GM23338 (cell line): ENCODE measurements at regions not wholly inside any gene's neighbourhood (a gene's known extent, or its start where the extent isn't known, plus 50 kb on each side); places are given as distances from the start of the nearest gene placed in this dataset.

ENCODE experiments used
- ATAC-seq: fragments of 200-7000 bp; cut with Tn5 transposase; 3 replicates; pipeline ENCODE4 v1.9.1; 2020
- DNase-seq: peaks from one replicate; pipeline ENCODE4 v3.0.0-alpha.2; 2015; ENCODE audit warnings: low spot score
- H2AFZ ChIP-seq: fragments of 200-600 bp; sonication (generic); 2 replicates; pipeline ENCODE4 v1.8.0; 2016; ENCODE audit warnings: antibody characterized with exemption, mild to moderate bottlenecking, moderate library complexity
- H3F3A ChIP-seq: fragments of 200-600 bp; sonication (generic); replicated peaks from 2 replicates; pipeline ENCODE4 v1.8.0; 2017; ENCODE audit warnings: antibody characterized with exemption, mixed run types, low read depth
- H3K27ac ChIP-seq: fragments of 200-600 bp; sonication (generic); 2 replicates; pipeline ENCODE4 v1.6.1; 2016; ENCODE audit warnings: low read depth
- H3K27me3 ChIP-seq: fragments of 200-600 bp; sonication (generic); 2 replicates; pipeline ENCODE4 v1.8.0; 2016; ENCODE audit warnings: mild to moderate bottlenecking, mixed run types, moderate library complexity; ENCODE audit not compliant: insufficient read depth
- H3K36me3 ChIP-seq: fragments of 200-600 bp; sonication (generic); 2 replicates; pipeline ENCODE4 v1.8.0; 2016; ENCODE audit warnings: mild to moderate bottlenecking; ENCODE audit not compliant: insufficient read depth
- H3K4me1 ChIP-seq: fragments of 200-600 bp; sonication (generic); 2 replicates; pipeline ENCODE4 v1.8.0; 2016; ENCODE audit warnings: mild to moderate bottlenecking, moderate library complexity; ENCODE audit not compliant: insufficient read depth
- H3K4me2 ChIP-seq: fragments of 200-600 bp; sonication (generic); 2 replicates; pipeline ENCODE4 v1.7.1; 2017; ENCODE audit warnings: mixed run types
- H3K4me3 ChIP-seq: fragments of 200-600 bp; sonication (generic); 2 replicates; pipeline ENCODE4 v1.6.1; 2016; ENCODE audit warnings: mixed run types
- H3K79me2 ChIP-seq: fragments of 200-600 bp; sonication (generic); replicated peaks from 2 replicates; pipeline ENCODE4 v1.8.0; 2017; ENCODE audit warnings: mild to moderate bottlenecking; ENCODE audit not compliant: insufficient read depth
- H3K9me2 ChIP-seq: fragments of 200-600 bp; sonication (generic); 2 replicates; pipeline ENCODE4 v1.8.0; 2017; ENCODE audit not compliant: insufficient read depth
- H4K20me1 ChIP-seq: fragments of 200-600 bp; sonication (generic); replicated peaks from 2 replicates; pipeline ENCODE4 v1.8.0; 2017; ENCODE audit warnings: mild to moderate bottlenecking; ENCODE audit not compliant: insufficient read depth
- H3K27ac Mint-ChIP-seq: 2 replicates; pipeline ENCODE4 v1.8.0; 2020; ENCODE audit warnings: inconsistent platforms, mild to moderate bottlenecking, moderate library complexity, mixed read lengths
- H3K27me3 Mint-ChIP-seq: 3 replicates; pipeline ENCODE4 v1.8.0; 2022; ENCODE audit warnings: low read depth, mild to moderate bottlenecking, moderate library complexity, mixed read lengths, inconsistent platforms; ENCODE audit not compliant: insufficient read depth, poor library complexity
- H3K36me3 Mint-ChIP-seq: 3 replicates; pipeline ENCODE4 v1.8.0; 2021; ENCODE audit warnings: low read depth, mild to moderate bottlenecking, inconsistent platforms, moderate library complexity, mixed read lengths
- H3K4me1 Mint-ChIP-seq: 3 replicates; pipeline ENCODE4 v1.8.0; 2020; ENCODE audit warnings: mild to moderate bottlenecking, inconsistent platforms, mixed read lengths
- H3K4me3 Mint-ChIP-seq: 3 replicates; pipeline ENCODE4 v1.8.0; 2021; ENCODE audit warnings: moderate library complexity, mild to moderate bottlenecking, inconsistent platforms, mixed read lengths
- H3K9me3 Mint-ChIP-seq: 3 replicates; pipeline ENCODE4 v1.8.0; 2020; ENCODE audit warnings: moderate library complexity, mild to moderate bottlenecking, inconsistent platforms, mixed read lengths
- CREB1 ChIP-seq: fragments of 250-450 bp; sonication (Bioruptor Pico); IDR thresholded peaks from 2 replicates; pipeline ENCODE4 v1.5.0; 2020; ENCODE audit warnings: low read depth, mild to moderate bottlenecking, moderate library complexity
- EZH2 ChIP-seq: fragments of 200-600 bp; sonication (generic); IDR thresholded peaks from one replicate; pipeline ENCODE4 v1.8.0; 2017; ENCODE audit warnings: antibody characterized with exemption, mild to moderate bottlenecking, low read depth; ENCODE audit not compliant: unreplicated experiment
- EZH2phosphoT487 ChIP-seq: fragments of 200-600 bp; sonication (generic); IDR thresholded peaks from one replicate; pipeline ENCODE4 v1.8.1; 2018; ENCODE audit warnings: antibody characterized with exemption; ENCODE audit not compliant: unreplicated experiment
- JUNB ChIP-seq: IDR thresholded peaks from one replicate; pipeline ENCODE4 v1.6.1; 2016; ENCODE audit warnings: antibody characterized with exemption; ENCODE audit not compliant: unreplicated experiment
- ZNF114 ChIP-seq: fragments of 250-450 bp; sonication (Bioruptor Pico); IDR thresholded peaks from 2 replicates; pipeline ENCODE4 v1.5.0; 2020; ENCODE audit warnings: mild to moderate bottlenecking, moderate library complexity
- ZNF462 ChIP-seq: fragments of 250-450 bp; sonication (Bioruptor Pico); IDR thresholded peaks from 2 replicates; pipeline ENCODE4 v1.5.0; 2020; ENCODE audit warnings: mild to moderate bottlenecking, moderate library complexity
- TF ChIP-seq, protein P1 (sequence below): IDR thresholded peaks from 2 replicates; pipeline ENCODE4 v1.6.1; 2016; ENCODE audit warnings: antibody characterized with exemption
- TF ChIP-seq, protein P2 (sequence below), 2 experiments: fragments of 200-600 bp in 1 of 2; sonication (generic) in 1 of 2; conservative IDR thresholded peaks; 2 replicates each; pipeline versions ENCODE4 v1.5.1 to v1.6.1; 2016 to 2017; ENCODE audit warnings: antibody characterized with exemption in 2 of 2, low read depth in 2 of 2, mild to moderate bottlenecking in 2 of 2, moderate library complexity in 1 of 2
- TF ChIP-seq, protein P3 (sequence below): IDR thresholded peaks from one replicate; pipeline ENCODE4 v1.6.1; 2018; ENCODE audit warnings: antibody characterized with exemption; ENCODE audit not compliant: unreplicated experiment

DNA sequence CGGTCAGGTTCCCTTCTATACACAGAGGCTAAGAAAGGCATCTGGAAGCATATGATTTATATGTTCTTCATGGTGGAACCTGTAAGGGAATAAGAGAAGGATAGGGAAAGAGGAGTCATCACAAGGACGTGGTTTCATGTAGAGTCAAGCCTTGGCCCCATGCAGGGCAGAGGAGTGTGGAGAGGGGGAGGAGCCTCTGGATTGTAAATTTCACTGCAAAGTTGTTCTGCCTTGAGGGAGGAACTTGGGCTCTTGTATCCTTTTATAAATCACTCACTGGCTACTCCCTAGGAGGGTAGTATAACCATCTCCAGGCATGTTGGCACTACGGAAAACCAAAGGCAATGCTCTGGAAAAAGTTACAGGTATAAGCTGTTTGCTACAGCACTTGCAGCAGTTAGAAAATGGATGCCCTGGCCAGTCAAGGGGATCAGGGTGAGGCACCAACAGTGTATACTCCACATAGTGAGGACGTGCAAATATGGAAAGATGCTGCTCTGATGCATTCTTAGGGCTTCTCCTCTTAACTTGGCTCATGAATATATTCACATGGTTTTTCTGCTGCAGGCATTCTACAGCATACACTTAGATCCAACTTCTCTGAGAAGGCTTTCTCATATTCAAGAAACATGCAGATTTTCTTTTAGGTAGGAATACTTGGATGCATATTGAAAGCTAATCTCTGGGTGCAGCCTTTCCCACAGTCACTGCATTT is 60.3 kb upstream of the ZNF81 start:
- TF ChIP-seq ZNF114 (CRISPR knock-in tag) (no peak), EZH2phosphoT487 (no peak), CREB1 (no peak)
- TF ChIP-seq, protein P1, sequence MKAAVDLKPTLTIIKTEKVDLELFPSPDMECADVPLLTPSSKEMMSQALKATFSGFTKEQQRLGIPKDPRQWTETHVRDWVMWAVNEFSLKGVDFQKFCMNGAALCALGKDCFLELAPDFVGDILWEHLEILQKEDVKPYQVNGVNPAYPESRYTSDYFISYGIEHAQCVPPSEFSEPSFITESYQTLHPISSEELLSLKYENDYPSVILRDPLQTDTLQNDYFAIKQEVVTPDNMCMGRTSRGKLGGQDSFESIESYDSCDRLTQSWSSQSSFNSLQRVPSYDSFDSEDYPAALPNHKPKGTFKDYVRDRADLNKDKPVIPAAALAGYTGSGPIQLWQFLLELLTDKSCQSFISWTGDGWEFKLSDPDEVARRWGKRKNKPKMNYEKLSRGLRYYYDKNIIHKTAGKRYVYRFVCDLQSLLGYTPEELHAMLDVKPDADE, result no peak
- Histone ChIP-seq H3K79me2 (no peaks in the 10 kb centered on the region), H3K4me1 (no peaks in the 10 kb centered on the region), H3F3A (no peaks in the 10 kb centered on the region), H3K4me3 (no peak overlapping the region), H3K36me3 (no peaks in the 10 kb centered on the region), H3K27ac (no peak overlapping the region), H4K20me1 (no peaks in the 10 kb centered on the region), H3K4me2 (no peak overlapping the region), H3K27me3 (no peaks in the 10 kb centered on the region), H2AFZ (no peak overlapping the region), H3K9me2 (no peaks in the 10 kb centered on the region)
- Mint-ChIP-seq H3K36me3 (peaks cover 6% of the 10 kb centered on the region; the same call in 1 of the 3 replicates), H3K9me3 (peaks cover 22% of the 10 kb centered on the region), H3K4me3 (no peak overlapping the region), H3K27me3 (no peaks in the 10 kb centered on the region), H3K27ac (no peak overlapping the region), H3K4me1 (no peaks in the 10 kb centered on the region)
- DNase-seq, result no peak
- no peak for ATAC-seq

DNA sequence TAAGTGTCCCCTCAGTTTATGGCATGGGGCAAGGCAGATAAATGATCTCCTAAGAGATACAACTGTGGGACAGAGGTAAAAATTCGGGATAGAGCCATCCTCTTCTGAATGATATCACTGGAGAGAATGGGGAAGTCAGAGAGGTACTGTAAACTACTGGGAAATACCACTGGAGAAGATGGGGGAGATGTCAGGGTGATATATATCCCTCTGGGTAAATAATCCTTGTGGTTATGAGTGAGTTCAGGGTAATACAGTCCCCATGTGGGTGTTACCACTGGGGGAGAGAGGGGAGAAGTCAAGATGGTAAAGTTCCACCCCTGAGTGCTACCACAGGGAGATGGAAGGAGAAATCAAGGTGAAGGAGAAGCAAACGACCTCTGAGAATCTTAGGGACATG is 63.9 kb upstream of the ZNF81 start:
- Mint-ChIP-seq H3K4me1 (no peaks in the 10 kb centered on the region), H3K27ac (no peak overlapping the region), H3K27me3 (no peaks in the 10 kb centered on the region), H3K36me3 (no peaks in the 10 kb centered on the region; the same call in 2 of the 3 replicates), H3K9me3 (peaks cover 11% of the 10 kb centered on the region), H3K4me3 (no peak overlapping the region)
- Histone ChIP-seq H3K9me2 (no peaks in the 10 kb centered on the region), H3K4me1 (no peaks in the 10 kb centered on the region), H3K36me3 (no peaks in the 10 kb centered on the region), H3K4me3 (no peak overlapping the region), H3F3A (no peaks in the 10 kb centered on the region), H3K79me2 (no peaks in the 10 kb centered on the region), H3K4me2 (no peak overlapping the region), H3K27ac (no peak overlapping the region), H4K20me1 (no peaks in the 10 kb centered on the region), H2AFZ (no peak overlapping the region), H3K27me3 (no peaks in the 10 kb centered on the region)
- DNase-seq (no peak), ATAC-seq (no peak)
- TF ChIP-seq JUNB (no peak), ZNF462 (CRISPR knock-in tag) (no peak), EZH2phosphoT487 (no peak), EZH2 (no peak)
- TF ChIP-seq, protein P2, sequence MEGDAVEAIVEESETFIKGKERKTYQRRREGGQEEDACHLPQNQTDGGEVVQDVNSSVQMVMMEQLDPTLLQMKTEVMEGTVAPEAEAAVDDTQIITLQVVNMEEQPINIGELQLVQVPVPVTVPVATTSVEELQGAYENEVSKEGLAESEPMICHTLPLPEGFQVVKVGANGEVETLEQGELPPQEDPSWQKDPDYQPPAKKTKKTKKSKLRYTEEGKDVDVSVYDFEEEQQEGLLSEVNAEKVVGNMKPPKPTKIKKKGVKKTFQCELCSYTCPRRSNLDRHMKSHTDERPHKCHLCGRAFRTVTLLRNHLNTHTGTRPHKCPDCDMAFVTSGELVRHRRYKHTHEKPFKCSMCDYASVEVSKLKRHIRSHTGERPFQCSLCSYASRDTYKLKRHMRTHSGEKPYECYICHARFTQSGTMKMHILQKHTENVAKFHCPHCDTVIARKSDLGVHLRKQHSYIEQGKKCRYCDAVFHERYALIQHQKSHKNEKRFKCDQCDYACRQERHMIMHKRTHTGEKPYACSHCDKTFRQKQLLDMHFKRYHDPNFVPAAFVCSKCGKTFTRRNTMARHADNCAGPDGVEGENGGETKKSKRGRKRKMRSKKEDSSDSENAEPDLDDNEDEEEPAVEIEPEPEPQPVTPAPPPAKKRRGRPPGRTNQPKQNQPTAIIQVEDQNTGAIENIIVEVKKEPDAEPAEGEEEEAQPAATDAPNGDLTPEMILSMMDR (conservative IDR thresholded peaks at IDR 0.05; ENCODE audit: low read depth in 2 of 2), result no peak
- TF ChIP-seq, protein P3, sequence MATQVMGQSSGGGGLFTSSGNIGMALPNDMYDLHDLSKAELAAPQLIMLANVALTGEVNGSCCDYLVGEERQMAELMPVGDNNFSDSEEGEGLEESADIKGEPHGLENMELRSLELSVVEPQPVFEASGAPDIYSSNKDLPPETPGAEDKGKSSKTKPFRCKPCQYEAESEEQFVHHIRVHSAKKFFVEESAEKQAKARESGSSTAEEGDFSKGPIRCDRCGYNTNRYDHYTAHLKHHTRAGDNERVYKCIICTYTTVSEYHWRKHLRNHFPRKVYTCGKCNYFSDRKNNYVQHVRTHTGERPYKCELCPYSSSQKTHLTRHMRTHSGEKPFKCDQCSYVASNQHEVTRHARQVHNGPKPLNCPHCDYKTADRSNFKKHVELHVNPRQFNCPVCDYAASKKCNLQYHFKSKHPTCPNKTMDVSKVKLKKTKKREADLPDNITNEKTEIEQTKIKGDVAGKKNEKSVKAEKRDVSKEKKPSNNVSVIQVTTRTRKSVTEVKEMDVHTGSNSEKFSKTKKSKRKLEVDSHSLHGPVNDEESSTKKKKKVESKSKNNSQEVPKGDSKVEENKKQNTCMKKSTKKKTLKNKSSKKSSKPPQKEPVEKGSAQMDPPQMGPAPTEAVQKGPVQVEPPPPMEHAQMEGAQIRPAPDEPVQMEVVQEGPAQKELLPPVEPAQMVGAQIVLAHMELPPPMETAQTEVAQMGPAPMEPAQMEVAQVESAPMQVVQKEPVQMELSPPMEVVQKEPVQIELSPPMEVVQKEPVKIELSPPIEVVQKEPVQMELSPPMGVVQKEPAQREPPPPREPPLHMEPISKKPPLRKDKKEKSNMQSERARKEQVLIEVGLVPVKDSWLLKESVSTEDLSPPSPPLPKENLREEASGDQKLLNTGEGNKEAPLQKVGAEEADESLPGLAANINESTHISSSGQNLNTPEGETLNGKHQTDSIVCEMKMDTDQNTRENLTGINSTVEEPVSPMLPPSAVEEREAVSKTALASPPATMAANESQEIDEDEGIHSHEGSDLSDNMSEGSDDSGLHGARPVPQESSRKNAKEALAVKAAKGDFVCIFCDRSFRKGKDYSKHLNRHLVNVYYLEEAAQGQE, result no peak
